Epithelial cell of prostate (primary cell): ENCODE measurements at regions not wholly inside any gene's neighbourhood (a gene's known extent, or its start where the extent isn't known, plus 50 kb on each side); places are given as distances from the start of the nearest gene placed in this dataset.

Experiments used
- DNase-seq: peaks from one replicate; pipeline ENCODE4 v3.0.0-alpha.2; 2011; ENCODE audit warnings: low read depth, low spot score
- H3K27ac ChIP-seq: fragments of 450-650 bp; 2 replicates; pipeline ENCODE4 v1.5.1; 2017; ENCODE audit warnings: mild to moderate bottlenecking

DNA sequence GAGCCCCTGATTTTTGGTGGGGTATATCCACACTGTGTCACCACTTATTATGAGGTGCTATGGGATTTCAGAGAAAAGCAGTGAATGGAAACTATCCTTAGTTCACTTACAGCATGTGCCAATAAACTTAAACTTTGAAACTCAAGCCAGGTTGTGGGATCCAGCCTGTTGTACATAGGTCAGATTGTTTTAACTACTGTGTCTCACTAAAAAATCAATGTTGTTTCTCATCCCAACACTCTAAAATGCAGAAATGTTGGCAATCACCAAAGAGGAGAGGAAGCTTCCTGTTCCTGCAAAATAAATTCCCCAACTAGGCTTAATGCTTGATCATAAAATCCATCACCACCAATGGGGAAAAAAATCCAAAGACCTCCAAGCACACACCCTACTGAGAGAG, 173.7 kb upstream of the ONECUT1 start:
- H3K27ac ChIP-seq = no peak overlapping the region
- no peak for DNase-seq

GRCh38 chr15:52960283-52960682, 170.1 kb upstream of the ONECUT1 start:
- DNase-seq = no peak
- no peak overlapping the region for H3K27ac ChIP-seq

GRCh38 chr15:52943746-52944145, 153.6 kb upstream of the ONECUT1 start:
- no peak for DNase-seq
- H3K27ac ChIP-seq = no peak overlapping the region

- no peak for DNase-seq
- H3K27ac ChIP-seq = no peak overlapping the region
Observed at GRCh38 chr15:52936489-52936888, 146.4 kb upstream of the ONECUT1 start.

DNA sequence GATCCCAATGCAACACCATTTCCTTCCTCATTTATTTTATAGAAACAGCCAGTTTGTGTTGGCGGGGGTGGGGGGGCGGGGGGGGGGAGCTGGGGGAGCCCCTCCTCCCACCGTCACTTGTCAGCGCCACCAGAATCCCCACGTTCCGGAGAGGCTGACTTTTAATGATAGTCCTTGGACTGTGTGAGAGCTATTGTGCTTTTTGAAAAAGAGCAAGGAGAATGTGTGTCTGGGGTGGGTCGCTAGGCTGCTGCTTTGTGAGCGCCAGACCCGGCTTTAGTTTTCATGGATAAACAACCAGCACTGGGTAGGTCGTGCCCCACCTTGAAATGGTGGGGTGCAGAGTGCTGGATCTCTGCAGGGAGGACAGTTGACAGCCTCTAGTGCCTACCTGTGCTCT, 135.0 kb upstream of the ONECUT1 start:
- no peak for DNase-seq
- H3K27ac ChIP-seq = no peak overlapping the region

GRCh38 chr15:52924630-52925029, 134.5 kb upstream of the ONECUT1 start:
- DNase-seq = no peak
- H3K27ac ChIP-seq = no peak overlapping the region

DNA sequence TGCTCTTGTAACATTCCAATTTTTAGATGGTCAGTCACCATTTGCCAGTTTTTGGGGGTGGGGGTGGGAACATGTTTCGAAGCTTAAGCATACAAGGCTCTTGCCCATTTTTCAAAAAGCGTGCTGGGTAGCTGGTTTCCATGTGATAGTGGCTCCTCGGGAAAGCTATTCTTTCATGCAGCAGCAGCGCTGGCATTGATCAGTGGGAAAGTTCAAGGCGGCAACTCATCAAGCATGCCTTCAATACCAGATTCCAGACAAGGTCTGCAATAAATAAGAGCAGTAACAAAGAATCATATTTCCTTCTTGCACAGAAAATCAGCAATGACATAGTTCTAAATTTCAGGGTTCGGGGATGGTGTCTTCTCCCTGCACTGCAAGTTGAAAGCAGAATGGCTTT, 133.5 kb upstream of the ONECUT1 start:
- no peak overlapping the region for H3K27ac ChIP-seq
- no peak for DNase-seq

GRCh38 chr15:52922871-52923270, 132.7 kb upstream of the ONECUT1 start:
- H3K27ac ChIP-seq = no peak overlapping the region
- no peak for DNase-seq

- H3K27ac ChIP-seq = no peak overlapping the region
- DNase-seq = peak; percentile 22
Observed at GRCh38 chr15:52912172-52912571, 122.0 kb upstream of the ONECUT1 start.

GRCh38 chr15:52893338-52893737, 103.2 kb upstream of the ONECUT1 start:
- no peak for DNase-seq
- no peak overlapping the region for H3K27ac ChIP-seq

GRCh38 chr15:52879904-52880303, 89.8 kb upstream of the ONECUT1 start:
- no peak for DNase-seq
- H3K27ac ChIP-seq = no peak overlapping the region

DNA sequence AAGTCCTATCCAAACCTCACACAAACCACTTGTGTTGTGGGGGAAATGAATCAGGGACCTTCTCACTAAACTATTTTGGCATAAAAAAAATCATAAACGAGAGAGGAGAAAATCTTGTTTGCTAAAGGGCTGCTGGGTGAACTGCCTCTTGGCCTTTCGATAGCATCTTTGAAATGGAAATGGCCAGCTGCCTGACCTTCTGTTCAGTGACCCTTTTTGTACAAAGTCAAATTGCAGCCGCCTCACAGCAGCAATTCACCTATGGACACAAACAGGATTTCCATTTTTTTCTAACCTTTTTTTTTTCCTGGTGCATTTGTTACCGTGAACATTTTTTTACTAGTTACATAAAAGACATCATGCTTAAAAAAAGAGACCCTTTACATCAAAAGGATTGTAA, 89.0 kb upstream of the ONECUT1 start:
- DNase-seq = no peak

GRCh38 chr15:52876991-52877663, 87.0 kb upstream of the ONECUT1 start:
- DNase-seq = no peak
- no peak overlapping the region for H3K27ac ChIP-seq

More for the DNA sequence above, 89.0 kb upstream of the ONECUT1 start:
- no peak overlapping the region for H3K27ac ChIP-seq

GRCh38 chr15:52872036-52872818, 82.1 kb upstream of the ONECUT1 start:
- DNase-seq = no peak
- no peak overlapping the region for H3K27ac ChIP-seq

DNA sequence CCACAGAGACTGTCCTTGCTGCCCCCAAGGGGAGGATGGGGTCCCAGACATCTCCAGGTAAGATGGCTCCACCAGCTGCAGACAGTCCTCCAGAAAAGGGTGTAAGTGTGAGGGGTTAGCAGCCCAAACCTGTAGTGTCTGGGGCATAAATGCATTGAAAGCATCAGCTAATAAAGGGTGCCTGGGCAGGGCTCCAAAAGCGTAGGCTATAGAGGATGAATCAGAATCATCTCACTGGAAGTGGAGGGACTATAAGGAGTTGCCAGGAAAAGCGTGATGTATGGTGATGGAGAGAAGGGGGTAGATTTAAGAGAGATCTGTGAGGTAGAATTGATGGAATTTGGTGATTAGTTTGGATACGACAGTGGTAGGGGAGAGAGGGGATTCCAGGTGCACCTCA, 79.9 kb upstream of the ONECUT1 start:
- no peak for DNase-seq
- H3K27ac ChIP-seq = no peak overlapping the region

GRCh38 chr15:52866698-52867097, 76.6 kb upstream of the ONECUT1 start:
- DNase-seq = no peak

DNA sequence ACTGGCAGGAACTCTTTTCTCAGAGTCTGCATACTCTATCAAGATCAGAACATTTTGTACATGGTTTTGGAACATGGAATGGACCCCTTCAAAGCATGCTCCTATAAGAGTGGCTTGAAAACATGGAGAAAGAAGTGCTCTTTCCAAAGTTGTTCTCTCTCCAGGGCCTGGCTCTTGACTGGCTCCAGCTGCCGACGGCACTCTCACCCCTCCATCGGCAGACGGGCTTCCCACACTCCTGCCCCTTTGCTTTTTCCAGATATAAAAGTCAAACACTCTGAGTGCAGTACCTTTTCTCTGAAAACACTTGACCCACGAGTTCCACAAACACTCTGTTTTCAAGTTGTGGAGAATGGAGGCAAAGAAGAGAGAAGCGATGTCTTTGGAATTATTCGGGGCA, 72.5 kb upstream of the ONECUT1 start:
- H3K27ac ChIP-seq = no peak overlapping the region
- DNase-seq = no peak

More at GRCh38 chr15:52866698-52867097, 76.6 kb upstream of the ONECUT1 start:
- H3K27ac ChIP-seq = no peak overlapping the region

GRCh38 chr15:52858782-52859176, 68.6 kb upstream of the ONECUT1 start:
- no peak for DNase-seq
- no peak overlapping the region for H3K27ac ChIP-seq

GRCh38 chr15:52857937-52858781, 68.0 kb upstream of the ONECUT1 start:
- no peak for DNase-seq
- H3K27ac ChIP-seq = no peak overlapping the region

- H3K27ac ChIP-seq = no peak overlapping the region
Observed at GRCh38 chr15:52857471-52857870, 67.3 kb upstream of the ONECUT1 start.

GRCh38 chr15:52856286-52856685, 66.2 kb upstream of the ONECUT1 start:
- no peak for DNase-seq
- no peak overlapping the region for H3K27ac ChIP-seq

More at GRCh38 chr15:52857471-52857870, 67.3 kb upstream of the ONECUT1 start:
- DNase-seq = no peak
